Tibial nerve (tissue), 3 donors: ENCODE measurements at regions not wholly inside any gene's neighbourhood (a gene's known extent, or its start where the extent isn't known, plus 50 kb on each side); places are given as distances from the start of the nearest gene placed in this dataset.
"Not testable (repeated sequence)": the region's sequence is repeated elsewhere in the genome, so short reads cannot be mapped to it uniquely, and the experiment has no call there.

Experiments
- CTCF ChIP-seq, 5 experiments: fragments of 200-600 bp in 3 of 5; fragments of 450-650 bp in 2 of 5; sonication (generic) in 3 of 5; IDR thresholded peaks; one replicate each; pipeline ENCODE4 v1.5.1; 2016 to 2019; ENCODE audit warnings: antibody characterized with exemption in 5 of 5, mild to moderate bottlenecking in 3 of 5, moderate library complexity in 2 of 5
- POLR2A ChIP-seq, 2 donors: fragments of 450-650 bp; IDR thresholded peaks; one replicate each; pipeline ENCODE4 v1.6.1; 2017; ENCODE audit warnings: antibody characterized with exemption in 2 of 2, mild to moderate bottlenecking in 2 of 2, moderate library complexity in 2 of 2

- not testable (repeated sequence) for TF ChIP-seq CTCF, POLR2A (IDR thresholded peaks at IDR 0.05)
Observed at GRCh38 chr5:62103863-62104262, 202.1 kb upstream of the KIF2A start.
